PC-9 (cell line): ENCODE measurements at regions not wholly inside any gene's neighbourhood (a gene's known extent, or its start where the extent isn't known, plus 50 kb on each side); places are given as distances from the start of the nearest gene placed in this dataset.

Experiments used
- EZH2 ChIP-seq: fragments of 200-600 bp; sonication (generic); IDR thresholded peaks from 2 replicates; pipeline ENCODE4 v1.8.0; 2017; ENCODE audit warnings: antibody characterized with exemption, low read depth
- TF ChIP-seq, protein P1 (sequence below): fragments of 200-600 bp; sonication (generic); conservative IDR thresholded peaks from 2 replicates; pipeline ENCODE4 v1.6.1; 2017; ENCODE audit warnings: mixed run types, antibody characterized with exemption, mild to moderate bottlenecking, moderate library complexity

DNA sequence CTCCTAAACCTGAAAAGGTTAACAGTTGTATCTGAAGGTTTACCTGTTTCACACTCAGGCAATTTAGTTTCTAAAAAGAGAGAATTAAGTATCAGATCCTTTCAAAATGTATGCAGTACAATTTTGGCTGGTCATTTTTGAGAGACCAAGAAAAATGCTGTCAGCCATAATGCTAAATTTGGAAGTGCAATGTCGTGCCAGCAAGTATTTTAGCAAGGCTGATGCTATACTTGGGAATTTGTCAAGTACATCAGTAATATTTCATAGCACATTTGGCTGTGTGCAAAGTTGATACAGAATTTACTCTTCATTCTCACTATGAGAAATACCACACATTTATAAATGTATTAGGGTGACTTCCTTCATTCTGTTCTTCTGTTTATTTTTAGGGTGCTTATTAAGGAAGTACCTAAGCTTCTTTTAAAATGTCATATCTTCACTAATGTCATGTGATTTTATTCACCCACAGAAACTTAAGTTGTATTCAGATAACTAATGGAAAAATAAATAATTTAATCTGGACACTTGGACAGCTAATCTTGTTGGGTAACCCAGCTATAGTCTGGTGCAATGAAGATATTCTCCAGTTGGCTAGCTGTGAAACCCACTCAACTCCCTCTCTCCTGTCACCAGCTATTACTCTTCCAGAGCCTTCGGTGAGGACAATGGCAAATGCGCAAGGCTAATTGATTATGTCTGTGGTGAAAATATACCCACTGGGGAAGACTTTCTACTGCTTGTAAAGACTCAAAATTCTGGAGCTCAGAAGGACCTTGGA lies 84.2 kb upstream of the TLL1 start:
- TF ChIP-seq EZH2, result no peak
- TF ChIP-seq, protein P1, sequence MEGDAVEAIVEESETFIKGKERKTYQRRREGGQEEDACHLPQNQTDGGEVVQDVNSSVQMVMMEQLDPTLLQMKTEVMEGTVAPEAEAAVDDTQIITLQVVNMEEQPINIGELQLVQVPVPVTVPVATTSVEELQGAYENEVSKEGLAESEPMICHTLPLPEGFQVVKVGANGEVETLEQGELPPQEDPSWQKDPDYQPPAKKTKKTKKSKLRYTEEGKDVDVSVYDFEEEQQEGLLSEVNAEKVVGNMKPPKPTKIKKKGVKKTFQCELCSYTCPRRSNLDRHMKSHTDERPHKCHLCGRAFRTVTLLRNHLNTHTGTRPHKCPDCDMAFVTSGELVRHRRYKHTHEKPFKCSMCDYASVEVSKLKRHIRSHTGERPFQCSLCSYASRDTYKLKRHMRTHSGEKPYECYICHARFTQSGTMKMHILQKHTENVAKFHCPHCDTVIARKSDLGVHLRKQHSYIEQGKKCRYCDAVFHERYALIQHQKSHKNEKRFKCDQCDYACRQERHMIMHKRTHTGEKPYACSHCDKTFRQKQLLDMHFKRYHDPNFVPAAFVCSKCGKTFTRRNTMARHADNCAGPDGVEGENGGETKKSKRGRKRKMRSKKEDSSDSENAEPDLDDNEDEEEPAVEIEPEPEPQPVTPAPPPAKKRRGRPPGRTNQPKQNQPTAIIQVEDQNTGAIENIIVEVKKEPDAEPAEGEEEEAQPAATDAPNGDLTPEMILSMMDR, result no peak
